ENCODE measurements at regions not wholly inside any gene's neighbourhood (a gene's known extent, or its start where the extent isn't known, plus 50 kb on each side); places are given as distances from the start of the nearest gene placed in this dataset.

GRCh38 chr22:46071451-46072109, 78.7 kb upstream of the PPARA start:
- TF ChIP-seq FOXM1 (IDR thresholded peaks at IDR 0.05; ENCODE audit: borderline replicate concordance, low read depth) (no peak; the same call in 1 of the 2 replicates), MAX (IDR thresholded peaks at IDR 0.05) (peak; percentile 41; the same call in 1 of the 2 replicates), RAD21 (IDR thresholded peaks at IDR 0.05; ENCODE audit: low read depth) (no peak)
